Fibroblast of villous mesenchyme (primary cell): ENCODE measurements at regions not wholly inside any gene's neighbourhood (a gene's known extent, or its start where the extent isn't known, plus 50 kb on each side); places are given as distances from the start of the nearest gene placed in this dataset.

Experiments used
- DNase-seq: peaks from one replicate; pipeline ENCODE4 v3.0.0-alpha.2; 2010; ENCODE audit warnings: low read depth
- H3K4me3 ChIP-seq: 2 replicates; pipeline ENCODE4 v1.5.1; 2011; ENCODE audit warnings: low read depth, mild to moderate bottlenecking, low read length
- CTCF ChIP-seq: IDR thresholded peaks from 2 replicates; pipeline ENCODE4 v1.5.1; 2012; ENCODE audit warnings: low read depth, mild to moderate bottlenecking, low read length; ENCODE audit not compliant: insufficient read depth

GRCh38 chr3:65027335-65027734 is 339.5 kb upstream of the ADAMTS9 start:
- no peak for DNase-seq
- no peak overlapping the region for H3K4me3 ChIP-seq
- no peak for TF ChIP-seq CTCF

GRCh38 chr3:65026151-65026550 is 338.4 kb upstream of the ADAMTS9 start:
- H3K4me3 ChIP-seq, result no peak overlapping the region
- TF ChIP-seq CTCF, result no peak
- DNase-seq, result no peak

GRCh38 chr3:65024148-65024547 is 336.3 kb upstream of the ADAMTS9 start:
- TF ChIP-seq CTCF, result no peak
- DNase-seq, result no peak
- H3K4me3 ChIP-seq, result no peak overlapping the region

- no peak for TF ChIP-seq CTCF
- no peak for DNase-seq
- no peak overlapping the region for H3K4me3 ChIP-seq
Measured at GRCh38 chr3:65020281-65021160, 332.7 kb upstream of the ADAMTS9 start.

- TF ChIP-seq CTCF, result no peak
- DNase-seq, result no peak
- H3K4me3 ChIP-seq, result no peak overlapping the region
Measured at GRCh38 chr3:65019443-65020055, 331.7 kb upstream of the ADAMTS9 start.

GRCh38 chr3:65018801-65019200 is 331.0 kb upstream of the ADAMTS9 start:
- TF ChIP-seq CTCF, result no peak
- no peak for DNase-seq

More at GRCh38 chr3:65018801-65019200, 331.0 kb upstream of the ADAMTS9 start:
- H3K4me3 ChIP-seq, result no peak overlapping the region
